NCI-H524 (cell line): ENCODE measurements at regions not wholly inside any gene's neighbourhood (a gene's known extent, or its start where the extent isn't known, plus 50 kb on each side); places are given as distances from the start of the nearest gene placed in this dataset.

Source experiments
- DNase-seq, 2 experiments: peaks; one replicate each; lab custom pipeline; 2025; lab: John Stamatoyannopoulos, UW

DNA sequence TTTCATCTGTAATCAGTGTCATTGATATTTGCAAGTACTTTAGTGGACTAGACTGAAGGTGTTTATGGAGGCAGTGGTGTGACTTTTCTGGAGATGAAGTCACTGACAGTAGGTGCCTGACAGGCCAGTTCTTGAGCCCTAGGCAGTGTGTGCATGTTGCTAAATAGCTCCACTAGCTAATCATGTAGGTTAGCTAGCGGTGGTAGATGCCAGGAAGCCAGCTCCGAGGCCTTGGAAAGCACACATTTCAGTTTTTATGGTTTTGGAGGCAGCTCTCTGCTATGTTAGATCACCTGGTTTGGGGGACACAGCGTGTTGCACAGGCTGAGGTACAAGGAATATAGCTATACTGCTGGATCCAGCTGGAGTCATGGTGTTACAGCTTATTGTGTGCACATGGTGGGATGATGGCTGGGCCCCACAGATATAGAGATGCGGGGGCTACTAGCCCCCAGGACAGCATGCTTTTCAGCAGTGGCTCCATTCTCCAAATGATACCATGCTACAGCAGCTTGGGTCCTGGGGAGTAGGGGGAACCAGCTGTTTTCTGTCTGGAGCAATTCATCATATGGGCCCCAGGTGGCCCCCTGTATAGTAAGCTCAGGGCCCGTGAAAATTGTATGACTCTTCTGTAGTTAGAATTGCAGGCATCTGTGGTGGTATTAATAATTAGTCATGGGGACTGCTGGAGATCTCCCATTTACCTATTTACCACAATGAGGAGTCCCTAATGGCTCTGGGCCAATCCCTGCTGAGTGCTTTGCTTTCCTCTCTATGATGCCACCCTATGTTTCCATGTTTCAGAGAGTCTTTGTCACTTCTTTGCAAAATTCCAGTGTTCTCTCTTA is 367.2 kb upstream of the LMO3 start:
- DNase-seq: peak; percentile 20 to 34

DNA sequence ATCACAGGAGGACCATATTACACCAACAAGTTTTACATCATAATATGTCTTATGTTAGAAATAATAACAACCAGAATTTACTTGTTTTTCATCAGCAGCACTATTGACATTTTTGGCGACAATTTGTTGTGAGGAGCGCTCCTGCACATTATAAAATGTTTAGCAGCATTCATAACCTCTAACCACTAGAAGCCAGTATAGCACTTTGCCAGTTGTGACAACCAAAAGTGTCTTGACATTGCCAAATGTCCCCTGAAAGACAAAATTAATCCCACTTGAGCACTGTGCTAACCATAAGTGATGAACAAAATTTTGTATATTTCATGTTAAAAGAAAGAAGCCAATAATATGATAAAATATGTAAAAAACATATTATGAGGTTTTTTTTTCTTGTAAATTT is 356.9 kb upstream of the LMO3 start:
- peak in 1 of 2 experiments; percentile 20 for DNase-seq

DNA sequence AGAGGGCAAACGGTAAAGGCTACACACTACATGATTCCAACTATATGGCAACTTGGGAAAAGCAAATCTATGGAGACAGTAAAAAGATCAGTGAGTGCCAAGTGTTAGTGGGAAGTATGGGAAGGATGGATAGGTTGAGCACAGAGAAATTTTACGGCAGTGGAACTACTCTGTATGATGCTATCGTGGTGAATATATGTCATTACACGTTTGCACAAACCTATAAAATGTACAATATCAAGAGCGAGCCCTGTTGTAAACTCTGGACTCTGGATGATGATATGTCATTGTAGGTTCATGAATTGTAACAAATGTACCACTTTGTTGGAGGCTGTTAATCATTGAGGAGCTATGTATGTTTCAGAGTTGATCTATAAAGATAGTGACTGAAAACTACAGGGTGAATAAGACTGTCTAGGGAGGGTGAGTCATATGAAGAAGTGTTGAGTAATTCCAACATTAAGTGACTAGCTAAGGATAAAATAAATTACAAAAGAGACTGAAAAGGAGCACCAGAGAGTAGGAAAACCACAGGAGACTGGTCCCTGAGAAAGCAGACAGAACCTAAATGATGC is 349.2 kb upstream of the LMO3 start:
- no peak for DNase-seq

DNA sequence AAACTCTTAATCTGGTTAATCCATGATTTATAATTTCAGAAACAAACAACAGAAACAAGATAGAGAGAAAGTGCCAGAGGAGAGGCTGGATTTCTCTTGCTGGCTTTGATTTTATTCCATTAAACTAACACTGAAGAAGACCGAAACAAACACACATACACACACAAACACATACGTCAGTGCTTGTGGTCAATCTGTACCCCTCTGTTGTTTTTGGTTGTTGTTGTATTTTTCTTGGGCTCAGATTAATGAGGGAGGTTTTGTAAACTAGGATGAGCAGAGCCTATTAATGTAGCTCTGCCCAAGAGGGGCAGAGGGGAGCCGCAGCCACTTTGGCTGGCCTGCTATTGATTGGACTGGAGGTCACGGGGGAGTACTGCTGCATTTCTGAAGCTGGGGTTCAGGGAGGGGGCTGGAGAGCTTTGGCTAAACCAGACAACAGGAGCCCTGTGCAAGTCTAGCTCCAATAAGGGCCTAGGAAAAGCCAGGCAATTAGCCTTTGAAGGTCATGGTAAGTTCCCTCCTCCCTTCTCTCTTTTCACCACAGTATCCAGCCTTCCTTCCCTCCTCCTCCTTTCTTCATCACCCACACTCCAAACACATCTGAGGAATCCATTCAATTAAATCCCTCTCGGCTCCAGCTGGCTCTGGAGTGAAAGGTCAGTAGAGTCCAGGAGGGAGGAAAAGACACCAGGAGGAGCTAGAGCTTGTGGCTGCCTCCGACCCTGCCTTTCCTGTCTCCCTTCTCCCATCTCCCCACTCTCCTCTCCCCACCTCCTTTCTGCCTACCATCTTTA is 344.1 kb upstream of the LMO3 start:
- DNase-seq: peak in 1 of 2 experiments; percentile 5

- peak in 1 of 2 experiments; percentile 33 for DNase-seq
Measured at GRCh38 chr12:16949371-16949770, 343.4 kb upstream of the LMO3 start.

- DNase-seq: no peak
Measured at GRCh38 chr12:16946704-16947103, 340.7 kb upstream of the LMO3 start.

- DNase-seq: peak; percentile 41 to 79
Measured at GRCh38 chr12:16939871-16940306, 333.9 kb upstream of the LMO3 start.

- no peak for DNase-seq
Measured at GRCh38 chr12:16927259-16927658, 321.3 kb upstream of the LMO3 start.

DNA sequence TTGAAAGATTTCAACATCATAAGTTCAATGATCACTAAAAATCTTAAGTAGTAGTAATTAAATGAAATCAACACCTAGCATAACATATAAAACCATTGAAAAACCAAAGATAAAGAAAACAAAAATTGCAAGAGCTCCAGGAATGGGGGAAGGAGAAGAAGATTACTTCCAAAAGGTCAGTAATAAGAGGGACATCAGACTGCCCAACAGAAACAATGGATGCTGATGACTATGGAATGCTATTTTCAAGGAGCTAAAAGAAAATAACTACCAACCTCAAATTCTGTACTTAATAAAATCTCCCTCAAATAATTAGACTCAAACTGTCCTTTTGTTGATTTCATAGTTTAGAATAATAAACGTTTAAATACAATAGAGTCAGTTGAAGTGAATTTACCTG is 314.5 kb upstream of the LMO3 start:
- no peak for DNase-seq

DNA sequence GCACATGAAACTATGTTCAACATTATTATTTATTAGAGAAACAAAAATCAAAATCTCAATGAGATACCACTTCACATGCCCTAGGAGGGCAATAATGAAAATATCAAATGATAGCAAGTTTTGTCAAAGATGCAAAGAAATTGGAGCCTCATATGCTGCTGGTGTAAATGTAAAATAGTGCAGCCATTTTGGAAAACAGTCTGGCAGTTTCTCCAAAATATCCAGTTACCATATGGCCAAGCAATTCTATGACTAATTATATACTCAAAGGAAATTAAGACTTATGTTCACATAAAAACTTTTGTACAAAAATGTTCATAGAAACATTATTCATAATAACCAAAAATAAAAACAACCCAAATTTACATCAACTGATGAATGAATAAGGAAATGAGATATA is 313.6 kb upstream of the LMO3 start:
- no peak for DNase-seq

DNA sequence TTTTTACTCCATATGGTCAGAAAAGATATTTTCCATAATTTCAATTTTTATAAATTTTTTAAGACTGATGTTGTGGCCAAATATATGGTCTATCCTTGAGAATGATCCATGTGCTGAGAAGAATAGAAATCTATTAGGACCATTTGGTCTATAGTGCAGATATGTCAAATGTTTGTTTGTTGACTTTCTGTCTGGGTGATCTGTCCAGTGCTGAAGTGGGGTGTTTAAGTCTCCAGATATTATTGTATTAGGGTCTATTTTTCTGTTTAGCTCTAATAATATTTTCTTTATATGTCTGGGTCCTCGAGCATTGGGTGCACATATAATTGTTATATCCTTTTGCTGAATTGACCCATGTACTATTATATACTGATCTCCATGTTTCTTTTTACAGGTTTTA is 308.9 kb upstream of the LMO3 start:
- no peak for DNase-seq

GRCh38 chr12:16913832-16914490 is 308.0 kb upstream of the LMO3 start:
- DNase-seq: no peak

- DNase-seq: no peak
Measured at GRCh38 chr12:16901946-16902345, 296.0 kb upstream of the LMO3 start.

DNA sequence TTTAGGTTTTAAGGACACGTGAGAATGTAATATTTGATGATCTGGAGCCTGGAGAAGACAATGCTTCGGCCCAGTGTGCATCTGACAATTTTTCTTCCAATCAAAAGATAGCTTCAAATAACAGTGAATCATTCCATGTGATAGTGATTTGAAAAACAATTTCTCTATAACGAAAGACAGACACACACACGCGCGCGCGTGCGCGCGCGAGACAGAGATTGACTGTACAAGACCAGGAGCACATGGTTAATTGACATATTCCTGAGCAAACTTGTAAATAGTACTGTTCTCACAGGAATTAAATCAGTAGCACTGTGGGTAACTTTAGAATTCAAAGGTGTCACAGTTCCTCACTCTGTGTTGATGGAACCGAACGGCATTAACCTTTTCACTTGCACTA is 287.5 kb upstream of the LMO3 start:
- no peak for DNase-seq

DNA sequence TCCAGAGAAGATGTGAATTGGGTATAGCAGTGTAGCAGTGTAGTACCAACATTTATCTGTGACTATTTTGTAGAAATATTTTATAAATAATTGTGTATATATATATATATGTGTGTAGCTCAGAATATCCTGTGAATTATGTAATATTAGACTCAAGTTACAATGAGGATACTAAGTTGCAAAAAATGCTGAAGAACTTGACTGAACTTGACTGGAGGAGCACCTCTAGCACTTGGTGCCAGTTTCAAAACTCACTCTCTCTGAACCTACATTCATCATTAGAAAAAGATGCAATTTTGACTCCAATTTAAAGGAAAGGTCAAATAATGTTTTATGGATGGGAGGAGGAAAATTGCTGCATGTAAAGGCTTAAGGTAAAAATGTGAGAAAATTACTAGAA is 285.7 kb upstream of the LMO3 start:
- DNase-seq: no peak

DNA sequence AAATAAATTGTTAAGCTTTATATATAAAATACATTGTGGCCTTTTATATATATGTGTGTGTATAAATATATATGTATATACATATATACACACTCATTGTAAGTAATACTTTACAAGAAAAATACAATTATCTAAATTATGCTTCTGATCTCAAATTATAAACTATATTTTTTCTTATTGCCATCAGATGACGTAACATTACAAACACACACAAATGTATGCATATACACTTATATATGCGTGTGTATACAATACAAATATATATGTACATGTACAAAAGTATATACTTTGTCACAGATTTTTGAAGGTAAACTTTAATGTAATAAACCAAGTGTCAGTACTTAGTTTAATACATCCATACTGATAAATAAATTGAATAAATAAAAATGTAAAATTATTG is 278.9 kb upstream of the LMO3 start:
- DNase-seq: no peak

- no peak for DNase-seq
Measured at GRCh38 chr12:16884056-16884455, 278.1 kb upstream of the LMO3 start.

GRCh38 chr12:16881986-16882570 is 276.1 kb upstream of the LMO3 start:
- no peak for DNase-seq

GRCh38 chr12:16880864-16881285 is 274.9 kb upstream of the LMO3 start:
- DNase-seq: peak; percentile 66 to 85

- no peak for DNase-seq
Measured at GRCh38 chr12:16870845-16871244, 264.9 kb upstream of the LMO3 start.

- no peak for DNase-seq
Measured at GRCh38 chr12:16863742-16864141, 257.8 kb upstream of the LMO3 start.

- DNase-seq: no peak
Measured at GRCh38 chr12:16857456-16857923, 251.5 kb upstream of the LMO3 start.
